HEK293 (cell line): ENCODE measurements at regions not wholly inside any gene's neighbourhood (a gene's known extent, or its start where the extent isn't known, plus 50 kb on each side); places are given as distances from the start of the nearest gene placed in this dataset.

Source experiments
- CTCF ChIP-seq: fragments of 450-650 bp; formaldehyde crosslinking; IDR thresholded peaks from 2 replicates; pipeline ENCODE4 v1.5.1; 2016; ENCODE audit warnings: missing biosample characterization, missing genetic modification characterization
- GFI1B ChIP-seq: fragments of 450-650 bp; formaldehyde crosslinking; IDR thresholded peaks from 2 replicates; pipeline ENCODE4 v1.5.1; 2016; ENCODE audit warnings: missing biosample characterization, missing genetic modification characterization
- REST ChIP-seq: fragments of 450-650 bp; formaldehyde crosslinking; IDR thresholded peaks from 2 replicates; pipeline ENCODE4 v1.5.1; 2016; ENCODE audit warnings: missing biosample characterization, missing genetic modification characterization
- ZBTB7A ChIP-seq: fragments of 450-650 bp; formaldehyde crosslinking; IDR thresholded peaks from 2 replicates; pipeline ENCODE4 v1.5.1; 2016; ENCODE audit warnings: low read depth, missing biosample characterization, missing genetic modification characterization
- ZNF2 ChIP-seq: fragments of 450-650 bp; formaldehyde crosslinking; IDR thresholded peaks from 2 replicates; pipeline ENCODE4 v1.5.1; 2016; ENCODE audit warnings: missing biosample characterization, missing genetic modification characterization
- ZNF626 ChIP-seq: fragments of 450-650 bp; sonication (Bioruptor Pico); formaldehyde crosslinking; IDR thresholded peaks from 2 replicates; pipeline ENCODE4 v1.5.1; 2018; ENCODE audit warnings: missing biosample characterization, missing genetic modification characterization, inconsistent platforms

- TF ChIP-seq GFI1B (tag by site-specific recombination) (no peak), ZNF2 (no peak), REST (tag by site-specific recombination) (no peak), ZBTB7A (tag by site-specific recombination) (no peak), ZNF626 (tag by site-specific recombination) (no peak), CTCF (tag by site-specific recombination) (no peak)
Observed at GRCh38 chr6:3623451-3624249, 127.9 kb downstream of the PXDC1 start.
